Stimulated activated CD4-positive, alpha-beta T cell treated with anti-CD3 and anti-CD28 coated beads, Interleukin-1b, Interleukin-23, amount 100 ng/mL, for 4 hours (primary cell): ENCODE measurements at regions not wholly inside any gene's neighbourhood (a gene's known extent, or its start where the extent isn't known, plus 50 kb on each side); places are given as distances from the start of the nearest gene placed in this dataset.
"Not testable (repeated sequence)": the region's sequence is repeated elsewhere in the genome, so short reads cannot be mapped to it uniquely, and the experiment has no call there.

Experiments
- DNase-seq, 2 donors: peaks; one replicate each; pipeline ENCODE4 v3.0.0-alpha.2; 2020; ENCODE audit warnings: low read depth in 2 of 2

GRCh38 chr2:194550702-194551101 lies 1106.3 kb upstream of the SLC39A10 start:
- no peak for DNase-seq

GRCh38 chr2:194549387-194549786 lies 1107.6 kb upstream of the SLC39A10 start:
- no peak for DNase-seq

GRCh38 chr2:194545978-194546377 lies 1111.0 kb upstream of the SLC39A10 start:
- no peak for DNase-seq

GRCh38 chr2:194539425-194539824 lies 1117.6 kb upstream of the SLC39A10 start:
- DNase-seq, result no peak

- no peak for DNase-seq
Observed at GRCh38 chr2:194526121-194526520, 1130.9 kb upstream of the SLC39A10 start.

- no peak for DNase-seq
Observed at GRCh38 chr2:194514281-194514680, 1142.7 kb upstream of the SLC39A10 start.

GRCh38 chr2:194511070-194511469 lies 1146.0 kb upstream of the SLC39A10 start:
- not testable (repeated sequence) for DNase-seq

GRCh38 chr2:194504876-194505275 lies 1152.2 kb upstream of the SLC39A10 start:
- not testable (repeated sequence) for DNase-seq

- no peak for DNase-seq
Observed at GRCh38 chr2:194495046-194495445, 1162.0 kb upstream of the SLC39A10 start.

GRCh38 chr2:194494401-194494800 lies 1162.6 kb upstream of the SLC39A10 start:
- no peak for DNase-seq

- DNase-seq, result no peak
Observed at GRCh38 chr2:194491409-194492115, 1165.5 kb upstream of the SLC39A10 start.

GRCh38 chr2:194486326-194486725 lies 1170.7 kb upstream of the SLC39A10 start:
- no peak for DNase-seq

GRCh38 chr2:194483041-194483440 lies 1174.0 kb upstream of the SLC39A10 start:
- DNase-seq, result no peak

GRCh38 chr2:194465641-194466040 lies 1191.4 kb upstream of the SLC39A10 start:
- DNase-seq, result no peak

GRCh38 chr2:194464964-194465638 lies 1191.9 kb upstream of the SLC39A10 start:
- DNase-seq, result no peak

- DNase-seq, result not testable (repeated sequence)
Observed at GRCh38 chr2:194462883-194463282, 1194.1 kb upstream of the SLC39A10 start.

- no peak for DNase-seq
Observed at GRCh38 chr2:194455358-194455757, 1201.7 kb upstream of the SLC39A10 start.

GRCh38 chr2:194452504-194452903 lies 1204.5 kb upstream of the SLC39A10 start:
- DNase-seq, result no peak

- DNase-seq, result no peak
Observed at GRCh38 chr2:194445226-194445625, 1211.8 kb upstream of the SLC39A10 start.

GRCh38 chr2:194443926-194444325 lies 1213.1 kb upstream of the SLC39A10 start:
- DNase-seq, result no peak

GRCh38 chr2:194424683-194425209 lies 1232.3 kb upstream of the SLC39A10 start:
- no peak for DNase-seq

- no peak for DNase-seq
Observed at GRCh38 chr2:194411221-194411620, 1245.8 kb upstream of the SLC39A10 start.

- DNase-seq, result no peak
Observed at GRCh38 chr2:194395818-194396217, 1261.2 kb upstream of the SLC39A10 start.
